WERI-Rb-1 (cell line): ENCODE measurements at regions not wholly inside any gene's neighbourhood (a gene's known extent, or its start where the extent isn't known, plus 50 kb on each side); places are given as distances from the start of the nearest gene placed in this dataset.
"Not testable (repeated sequence)": the region's sequence is repeated elsewhere in the genome, so short reads cannot be mapped to it uniquely, and the experiment has no call there.

Experiments used
- DNase-seq: peaks from one replicate; pipeline ENCODE4 v3.0.0-alpha.2; 2020
- H3K27ac ChIP-seq: fragments of 250-450 bp; sonication (Bioruptor Pico); 2 replicates; pipeline ENCODE4 v1.5.1; 2020; ENCODE audit warnings: mild to moderate bottlenecking, moderate library complexity
- H3K27me3 ChIP-seq: fragments of 250-450 bp; sonication (Bioruptor Pico); 2 replicates; pipeline ENCODE4 v1.5.1; 2021; ENCODE audit warnings: mild to moderate bottlenecking, low read depth, moderate library complexity; ENCODE audit not compliant: insufficient read depth, severe bottlenecking
- H3K36me3 ChIP-seq: fragments of 250-450 bp; sonication (Bioruptor Pico); 2 replicates; pipeline ENCODE4 v1.5.1; 2020; ENCODE audit warnings: mild to moderate bottlenecking, moderate library complexity
- H3K4me3 ChIP-seq: 2 replicates; pipeline ENCODE4 v1.5.1; 2011; ENCODE audit warnings: low read depth, mild to moderate bottlenecking, control low read depth, low read length
- H3K9me3 ChIP-seq: fragments of 250-450 bp; sonication (Bioruptor Pico); 2 replicates; pipeline ENCODE4 v1.5.1; 2021; ENCODE audit warnings: mild to moderate bottlenecking, moderate library complexity; ENCODE audit not compliant: severe bottlenecking
- TF ChIP-seq, protein P1 (sequence below): IDR thresholded peaks from 2 replicates; pipeline ENCODE4 v1.5.1; 2011; ENCODE audit warnings: low read depth, mild to moderate bottlenecking, control low read depth, inconsistent platforms, low read length

DNA sequence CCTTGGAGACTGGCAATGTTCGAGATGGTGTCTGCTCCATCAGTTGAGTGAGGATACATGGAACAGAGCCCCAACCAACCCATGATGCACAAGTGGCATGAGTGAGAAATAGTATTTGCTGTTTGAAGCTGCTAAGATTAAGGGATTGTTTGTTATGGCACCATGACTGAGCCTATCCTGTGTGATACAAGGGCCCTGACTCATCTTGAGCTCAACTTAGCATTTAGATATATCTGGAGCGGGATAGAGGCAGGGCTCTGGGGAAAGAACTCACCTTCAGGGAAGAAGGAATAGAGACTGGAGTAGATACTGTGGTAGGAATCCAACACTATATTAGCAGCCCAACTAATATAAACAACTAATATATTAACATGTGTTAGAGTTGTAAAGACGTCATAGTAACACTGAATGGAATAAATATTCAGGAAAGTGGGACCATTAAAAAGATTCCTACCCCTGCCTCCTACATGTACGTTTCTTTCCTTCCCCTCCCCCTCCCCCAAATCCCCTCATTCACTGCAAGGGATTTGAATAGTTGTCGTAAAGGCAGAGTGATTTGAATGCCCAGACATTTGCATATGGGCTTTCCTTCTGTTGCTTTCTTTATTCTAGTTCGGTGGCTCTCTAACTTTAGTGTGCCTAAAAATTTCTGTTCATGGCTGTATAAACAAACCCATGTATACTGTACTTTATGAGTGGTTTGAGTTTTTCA lies 106.6 kb upstream of the POU3F1 start:
- H3K27me3 ChIP-seq, result no peaks in the 10 kb centered on the region
- H3K9me3 ChIP-seq, result peaks cover 2% of the 10 kb centered on the region
- peak overlapping the region; percentile 30; the same call in 1 of the 2 replicates for H3K27ac ChIP-seq
- DNase-seq, result no peak
- TF ChIP-seq, protein P1, sequence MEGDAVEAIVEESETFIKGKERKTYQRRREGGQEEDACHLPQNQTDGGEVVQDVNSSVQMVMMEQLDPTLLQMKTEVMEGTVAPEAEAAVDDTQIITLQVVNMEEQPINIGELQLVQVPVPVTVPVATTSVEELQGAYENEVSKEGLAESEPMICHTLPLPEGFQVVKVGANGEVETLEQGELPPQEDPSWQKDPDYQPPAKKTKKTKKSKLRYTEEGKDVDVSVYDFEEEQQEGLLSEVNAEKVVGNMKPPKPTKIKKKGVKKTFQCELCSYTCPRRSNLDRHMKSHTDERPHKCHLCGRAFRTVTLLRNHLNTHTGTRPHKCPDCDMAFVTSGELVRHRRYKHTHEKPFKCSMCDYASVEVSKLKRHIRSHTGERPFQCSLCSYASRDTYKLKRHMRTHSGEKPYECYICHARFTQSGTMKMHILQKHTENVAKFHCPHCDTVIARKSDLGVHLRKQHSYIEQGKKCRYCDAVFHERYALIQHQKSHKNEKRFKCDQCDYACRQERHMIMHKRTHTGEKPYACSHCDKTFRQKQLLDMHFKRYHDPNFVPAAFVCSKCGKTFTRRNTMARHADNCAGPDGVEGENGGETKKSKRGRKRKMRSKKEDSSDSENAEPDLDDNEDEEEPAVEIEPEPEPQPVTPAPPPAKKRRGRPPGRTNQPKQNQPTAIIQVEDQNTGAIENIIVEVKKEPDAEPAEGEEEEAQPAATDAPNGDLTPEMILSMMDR, result no peak
- no peak overlapping the region for H3K4me3 ChIP-seq
- no peaks in the 10 kb centered on the region for H3K36me3 ChIP-seq

DNA sequence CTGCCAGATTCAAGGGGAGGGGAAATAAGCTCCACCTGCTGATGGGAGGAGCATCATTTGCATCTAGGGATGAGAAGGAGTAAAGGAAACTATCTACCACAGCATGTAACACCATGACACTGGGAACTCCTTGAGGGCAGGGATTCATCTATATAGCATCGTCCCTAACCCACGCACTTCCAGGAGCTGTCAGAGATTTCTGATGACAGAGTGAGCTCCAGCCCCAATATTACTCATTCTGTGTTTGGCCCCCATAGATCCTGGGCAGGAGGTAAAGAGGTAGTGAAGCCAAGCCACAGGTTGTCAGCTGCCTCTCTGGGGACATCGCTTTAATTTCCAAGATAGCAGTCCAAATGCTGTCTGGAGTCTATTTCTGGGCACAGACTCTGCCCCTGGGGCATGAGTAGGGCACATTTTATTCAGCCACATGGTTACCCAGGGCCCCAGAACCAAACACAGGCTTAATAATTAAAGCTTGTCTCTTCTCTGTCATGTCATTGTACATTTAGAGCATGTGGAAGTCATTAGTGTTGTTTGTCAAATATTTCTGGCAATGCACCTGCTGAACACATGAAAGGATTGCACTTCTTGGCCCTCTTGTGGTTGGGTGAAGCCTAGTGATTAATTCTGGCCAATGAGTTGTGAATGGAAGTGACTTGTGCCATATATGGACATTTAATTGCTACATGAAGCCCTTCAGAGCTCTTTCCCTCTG lies 105.9 kb upstream of the POU3F1 start:
- Histone ChIP-seq H3K9me3 (peaks cover 2% of the 10 kb centered on the region), H3K27me3 (no peaks in the 10 kb centered on the region), H3K36me3 (no peaks in the 10 kb centered on the region), H3K27ac (no peak overlapping the region), H3K4me3 (no peak overlapping the region)
- TF ChIP-seq, protein P1, result no peak
- no peak for DNase-seq

DNA sequence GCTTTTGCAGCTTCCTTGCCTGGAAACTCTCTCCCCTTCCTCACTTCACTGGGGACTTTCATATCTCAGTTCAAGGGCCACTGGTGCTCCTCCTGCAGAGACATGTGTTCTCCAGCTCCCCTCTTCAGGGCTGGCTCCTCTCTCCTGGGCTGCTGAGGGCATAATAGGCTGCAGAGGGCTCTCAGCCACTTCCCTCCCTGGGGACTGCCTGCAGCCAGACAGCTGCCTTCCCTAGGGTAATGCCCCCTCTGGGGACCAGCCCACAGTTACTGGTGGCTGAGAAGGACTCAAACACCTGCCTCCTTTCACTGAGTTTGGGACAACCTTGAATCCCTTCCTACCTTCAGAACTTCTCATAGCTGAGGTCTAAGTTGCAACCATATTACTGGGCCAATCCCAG lies 104.8 kb upstream of the POU3F1 start:
- no peak overlapping the region for H3K4me3 ChIP-seq
- no peak for DNase-seq
- H3K9me3 ChIP-seq, result peaks cover 2% of the 10 kb centered on the region
- no peak overlapping the region for H3K27ac ChIP-seq
- TF ChIP-seq, protein P1, result no peak
- no peaks in the 10 kb centered on the region for H3K27me3 ChIP-seq
- H3K36me3 ChIP-seq, result no peaks in the 10 kb centered on the region

DNA sequence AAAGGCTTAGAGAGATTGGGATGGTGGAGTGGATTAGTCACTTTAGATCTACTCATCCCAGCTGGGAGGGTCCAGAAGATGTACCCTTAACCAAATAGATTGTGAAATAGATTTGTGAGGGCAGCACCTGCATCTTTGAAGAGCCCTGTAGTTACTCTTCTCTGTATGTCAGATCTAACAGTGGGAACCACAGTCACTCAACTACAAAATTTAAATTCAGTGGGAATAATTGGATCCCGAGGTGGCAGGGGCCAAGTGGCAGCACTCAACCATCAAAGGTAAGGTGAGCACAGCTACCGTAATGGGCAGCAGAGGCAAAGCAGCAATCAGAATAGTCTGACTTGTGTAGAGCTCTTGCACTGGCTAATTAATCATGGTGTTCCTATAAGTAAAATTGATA lies 99.5 kb upstream of the POU3F1 start:
- not testable (repeated sequence) for H3K4me3 ChIP-seq, H3K9me3 ChIP-seq, H3K27me3 ChIP-seq, H3K27ac ChIP-seq, DNase-seq, H3K36me3 ChIP-seq

DNA sequence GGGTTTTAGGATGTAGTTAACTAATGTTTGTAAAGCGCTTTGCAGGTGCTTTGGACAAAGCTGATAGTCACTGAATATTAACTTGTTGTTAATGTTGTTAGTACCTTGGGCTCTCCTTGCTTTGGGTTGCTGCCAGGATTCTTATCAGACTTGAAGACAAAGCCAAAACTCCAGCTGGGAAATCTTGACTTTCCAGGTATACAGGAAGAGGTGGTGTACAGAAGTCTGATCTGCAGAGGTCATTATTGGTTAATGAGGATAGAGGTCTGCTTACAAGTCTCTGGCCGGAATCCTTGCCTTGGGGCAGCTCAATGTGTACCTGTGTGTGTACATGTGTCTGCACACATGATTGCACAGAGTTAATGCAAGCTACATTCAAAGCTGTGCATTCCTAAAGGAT lies 96.0 kb upstream of the POU3F1 start:
- Histone ChIP-seq H3K9me3 (peaks cover 4% of the 10 kb centered on the region), H3K4me3 (no peak overlapping the region), H3K27ac (no peak overlapping the region), H3K36me3 (no peaks in the 10 kb centered on the region), H3K27me3 (no peaks in the 10 kb centered on the region)
- TF ChIP-seq, protein P1, result no peak
- no peak for DNase-seq

DNA sequence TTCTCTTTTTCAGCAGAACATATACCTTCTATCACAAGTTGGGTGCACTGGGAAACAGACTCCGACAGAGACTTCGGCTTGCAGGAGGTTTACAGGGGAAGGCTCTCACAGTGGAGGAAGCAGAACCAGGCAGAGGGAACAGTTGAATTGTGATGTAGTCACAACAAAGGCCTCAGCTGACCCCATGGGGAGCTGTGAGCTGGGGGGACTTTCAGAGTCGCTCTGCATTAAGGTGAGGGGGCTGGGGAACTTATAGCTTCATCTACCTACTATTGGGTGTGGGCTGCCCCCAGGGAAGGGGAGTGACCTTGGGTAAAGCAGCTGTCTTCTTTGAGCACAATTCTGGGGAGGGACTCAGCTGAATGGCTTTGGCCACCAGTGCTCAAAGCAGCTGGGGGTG lies 94.9 kb upstream of the POU3F1 start:
- Histone ChIP-seq H3K27me3 (no peaks in the 10 kb centered on the region), H3K36me3 (no peaks in the 10 kb centered on the region), H3K9me3 (peaks cover 4% of the 10 kb centered on the region), H3K4me3 (peak overlapping the region; percentile 34), H3K27ac (peak overlapping the region; percentile 15; the same call in 1 of the 2 replicates)
- TF ChIP-seq, protein P1, result no peak
- peak; percentile 51 for DNase-seq
